ENCODE measurements at regions not wholly inside any gene's neighbourhood (a gene's known extent, or its start where the extent isn't known, plus 50 kb on each side); places are given as distances from the start of the nearest gene placed in this dataset.

DNA sequence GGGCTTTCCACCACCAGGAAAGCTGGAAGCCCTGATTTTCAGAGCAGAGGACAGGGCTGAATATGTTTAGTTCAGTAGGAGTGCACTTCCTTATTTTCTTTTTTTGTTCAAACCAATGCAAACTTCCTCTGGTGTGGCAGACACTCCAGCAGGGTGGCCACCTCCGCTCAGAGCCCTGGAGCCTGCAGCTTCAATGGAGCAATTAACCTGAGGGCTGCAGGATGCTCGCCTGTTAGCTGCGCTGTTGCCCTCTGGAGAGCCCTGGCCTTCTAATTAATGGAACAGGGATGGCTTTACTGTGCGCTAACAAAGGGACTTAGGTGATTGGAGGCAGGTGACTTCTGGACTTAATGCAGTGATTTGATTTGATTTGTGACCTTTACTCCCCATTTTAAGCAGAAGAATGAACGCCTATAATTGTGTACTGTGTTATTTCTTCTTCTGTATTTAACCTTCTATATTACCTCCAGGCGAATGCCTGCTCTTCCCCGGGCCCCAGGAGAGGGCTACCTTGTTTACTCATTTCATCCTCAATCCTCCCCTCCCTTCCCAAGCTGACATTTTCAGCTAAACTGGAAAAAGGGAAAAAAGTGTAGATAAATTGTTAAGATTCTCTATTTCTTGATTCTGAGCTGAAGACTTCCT is 123.0 kb upstream of the CTBP2 start:
- TF ChIP-seq, protein P1, sequence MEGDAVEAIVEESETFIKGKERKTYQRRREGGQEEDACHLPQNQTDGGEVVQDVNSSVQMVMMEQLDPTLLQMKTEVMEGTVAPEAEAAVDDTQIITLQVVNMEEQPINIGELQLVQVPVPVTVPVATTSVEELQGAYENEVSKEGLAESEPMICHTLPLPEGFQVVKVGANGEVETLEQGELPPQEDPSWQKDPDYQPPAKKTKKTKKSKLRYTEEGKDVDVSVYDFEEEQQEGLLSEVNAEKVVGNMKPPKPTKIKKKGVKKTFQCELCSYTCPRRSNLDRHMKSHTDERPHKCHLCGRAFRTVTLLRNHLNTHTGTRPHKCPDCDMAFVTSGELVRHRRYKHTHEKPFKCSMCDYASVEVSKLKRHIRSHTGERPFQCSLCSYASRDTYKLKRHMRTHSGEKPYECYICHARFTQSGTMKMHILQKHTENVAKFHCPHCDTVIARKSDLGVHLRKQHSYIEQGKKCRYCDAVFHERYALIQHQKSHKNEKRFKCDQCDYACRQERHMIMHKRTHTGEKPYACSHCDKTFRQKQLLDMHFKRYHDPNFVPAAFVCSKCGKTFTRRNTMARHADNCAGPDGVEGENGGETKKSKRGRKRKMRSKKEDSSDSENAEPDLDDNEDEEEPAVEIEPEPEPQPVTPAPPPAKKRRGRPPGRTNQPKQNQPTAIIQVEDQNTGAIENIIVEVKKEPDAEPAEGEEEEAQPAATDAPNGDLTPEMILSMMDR (IDR thresholded peaks at IDR 0.05 in 8 of 11, conservative IDR thresholded peaks at IDR 0.05 in 3 of 11), result no peak
- no peak for TF ChIP-seq POLR2A (IDR thresholded peaks at IDR 0.05)
